Astrocyte (in vitro differentiated cells and primary cell): ENCODE measurements at regions not wholly inside any gene's neighbourhood (a gene's known extent, or its start where the extent isn't known, plus 50 kb on each side); places are given as distances from the start of the nearest gene placed in this dataset.

Source experiments
- DNase-seq: peaks from one replicate; pipeline ENCODE4 v3.0.0-alpha.2; 2010; ENCODE audit warnings: low read depth
- FAIRE-seq: peaks from 2 replicates; lab custom pipeline; 2011; peaks lifted over from hg19 to GRCh38; lab: Jason Lieb, UNC
- H2AFZ ChIP-seq: 2 replicates; pipeline ENCODE4 v1.6.0; 2012; ENCODE audit warnings: low read depth, low read length, inconsistent platforms
- H3K27ac ChIP-seq: 2 replicates; pipeline ENCODE4 v1.5.1; 2011; ENCODE audit warnings: low read depth, low read length, inconsistent platforms
- H3K27me3 ChIP-seq: 2 replicates; pipeline ENCODE4 v1.6.0; 2011; ENCODE audit warnings: low read length, inconsistent platforms; ENCODE audit not compliant: insufficient read depth
- H3K36me3 ChIP-seq: 2 replicates; pipeline ENCODE4 v1.5.1; 2011; ENCODE audit warnings: low read length, inconsistent platforms; ENCODE audit not compliant: insufficient read depth
- H3K4me1 ChIP-seq: 2 replicates; pipeline ENCODE4 v1.5.1; 2011; ENCODE audit warnings: low read length, inconsistent platforms; ENCODE audit not compliant: insufficient read depth
- H3K4me2 ChIP-seq: 2 replicates; pipeline ENCODE4 v1.6.0; 2012; ENCODE audit warnings: low read length, inconsistent platforms
- H3K4me3 ChIP-seq: 2 replicates; pipeline ENCODE4 v1.5.1; 2011; ENCODE audit warnings: low read depth, mild to moderate bottlenecking, low read length, inconsistent platforms; ENCODE audit not compliant: insufficient read depth
- H3K79me2 ChIP-seq: 2 replicates; pipeline ENCODE4 v1.6.0; 2012; ENCODE audit warnings: mild to moderate bottlenecking, low read length, inconsistent platforms; ENCODE audit not compliant: insufficient read depth
- H3K9ac ChIP-seq: 2 replicates; pipeline ENCODE4 v1.6.0; 2012; ENCODE audit warnings: mild to moderate bottlenecking, low read length, inconsistent platforms
- H3K9me3 ChIP-seq: 2 replicates; pipeline ENCODE4 v1.5.1; 2012; ENCODE audit warnings: low read depth, mild to moderate bottlenecking, low read length, inconsistent platforms; ENCODE audit not compliant: insufficient read depth
- H4K20me1 ChIP-seq: 2 replicates; pipeline ENCODE4 v1.6.0; 2012; ENCODE audit warnings: low read length, inconsistent platforms; ENCODE audit not compliant: insufficient read depth
- H3K27ac Mint-ChIP-seq: one replicate; pipeline ENCODE4 v1.8.0; 2021; ENCODE audit warnings: mild to moderate bottlenecking, mixed read lengths; ENCODE audit not compliant: unreplicated experiment
- H3K27me3 Mint-ChIP-seq: one replicate; pipeline ENCODE4 v1.8.0; 2021; ENCODE audit warnings: low read depth, mixed read lengths; ENCODE audit not compliant: unreplicated experiment
- H3K36me3 Mint-ChIP-seq: one replicate; pipeline ENCODE4 v1.8.0; 2021; ENCODE audit warnings: low read depth, mixed read lengths; ENCODE audit not compliant: unreplicated experiment
- H3K4me1 Mint-ChIP-seq: one replicate; pipeline ENCODE4 v1.8.0; 2021; ENCODE audit warnings: low read depth, mixed read lengths; ENCODE audit not compliant: unreplicated experiment
- H3K4me3 Mint-ChIP-seq: one replicate; pipeline ENCODE4 v1.8.0; 2021; ENCODE audit warnings: mild to moderate bottlenecking, moderate library complexity, mixed read lengths; ENCODE audit not compliant: unreplicated experiment
- H3K9me3 Mint-ChIP-seq: one replicate; pipeline ENCODE4 v1.8.0; 2021; ENCODE audit warnings: mild to moderate bottlenecking, mixed read lengths; ENCODE audit not compliant: unreplicated experiment
- CTCF ChIP-seq: IDR thresholded peaks from 2 replicates; pipeline ENCODE4 v1.5.1; 2011; ENCODE audit warnings: low read depth, mild to moderate bottlenecking, inconsistent platforms, low read length, moderate library complexity; ENCODE audit not compliant: insufficient read depth
- EZH2 ChIP-seq: IDR thresholded peaks from 2 replicates; pipeline ENCODE4 v1.6.1; 2012; ENCODE audit warnings: mild to moderate bottlenecking, low read length, inconsistent platforms; ENCODE audit not compliant: insufficient read depth

- H3K36me3 Mint-ChIP-seq, result no peaks in the 10 kb centered on the region
- H3K4me3 ChIP-seq, result no peak overlapping the region
Observed at GRCh38 chr6:78153976-78154375, 501.1 kb downstream of the MEI4 start.

GRCh38 chr6:78157606-78158005, 504.8 kb downstream of the MEI4 start:
- DNase-seq (no peak), FAIRE-seq (no peak)
- Histone ChIP-seq H3K9ac (no peak overlapping the region), H3K4me1 (no peaks in the 10 kb centered on the region), H3K79me2 (no peaks in the 10 kb centered on the region), H3K4me2 (no peak overlapping the region), H3K36me3 (no peaks in the 10 kb centered on the region), H3K4me3 (no peak overlapping the region), H2AFZ (no peak overlapping the region), H4K20me1 (no peaks in the 10 kb centered on the region), H3K9me3 (no peaks in the 10 kb centered on the region), H3K27ac (no peak overlapping the region), H3K27me3 (no peaks in the 10 kb centered on the region)
- H3K27me3 Mint-ChIP-seq, result no peaks in the 10 kb centered on the region
- TF ChIP-seq EZH2 (no peak), CTCF (no peak)
- peaks cover 2% of the 10 kb centered on the region for H3K4me1 Mint-ChIP-seq
- no peaks in the 10 kb centered on the region for H3K9me3 Mint-ChIP-seq
- H3K4me3 Mint-ChIP-seq, result no peak overlapping the region
- no peak overlapping the region for H3K27ac Mint-ChIP-seq
- no peaks in the 10 kb centered on the region for H3K36me3 Mint-ChIP-seq

More at GRCh38 chr6:78153976-78154375, 501.1 kb downstream of the MEI4 start:
- Mint-ChIP-seq H3K27ac (no peak overlapping the region), H3K4me1 (no peaks in the 10 kb centered on the region), H3K9me3 (no peaks in the 10 kb centered on the region), H3K27me3 (no peaks in the 10 kb centered on the region), H3K4me3 (no peak overlapping the region)
- Histone ChIP-seq H3K27ac (no peak overlapping the region), H3K4me1 (no peaks in the 10 kb centered on the region), H3K4me2 (no peak overlapping the region), H2AFZ (no peak overlapping the region), H3K79me2 (no peaks in the 10 kb centered on the region), H3K9me3 (no peaks in the 10 kb centered on the region), H3K27me3 (no peaks in the 10 kb centered on the region), H3K9ac (no peak overlapping the region), H3K36me3 (no peaks in the 10 kb centered on the region), H4K20me1 (no peaks in the 10 kb centered on the region)
- FAIRE-seq, result no peak
- TF ChIP-seq EZH2 (no peak), CTCF (no peak)
- DNase-seq, result no peak

GRCh38 chr6:78188891-78189290, 536.1 kb downstream of the MEI4 start:
- no peak overlapping the region for H2AFZ ChIP-seq
- H3K4me1 Mint-ChIP-seq, result no peaks in the 10 kb centered on the region
- H3K36me3 ChIP-seq, result no peaks in the 10 kb centered on the region
- no peak for DNase-seq
- H3K9ac ChIP-seq, result no peak overlapping the region
- no peaks in the 10 kb centered on the region for H3K9me3 Mint-ChIP-seq
- no peak overlapping the region for H3K4me3 ChIP-seq
- H3K4me3 Mint-ChIP-seq, result no peak overlapping the region
- FAIRE-seq, result no peak
- H3K27ac Mint-ChIP-seq, result no peak overlapping the region
- no peak overlapping the region for H3K27ac ChIP-seq
- no peaks in the 10 kb centered on the region for H3K79me2 ChIP-seq
- no peaks in the 10 kb centered on the region for H3K9me3 ChIP-seq
- no peak for TF ChIP-seq CTCF
- TF ChIP-seq EZH2, result no peak
- H3K4me2 ChIP-seq, result no peak overlapping the region
- H3K27me3 ChIP-seq, result no peaks in the 10 kb centered on the region
- no peaks in the 10 kb centered on the region for H4K20me1 ChIP-seq
- no peaks in the 10 kb centered on the region for H3K4me1 ChIP-seq
- H3K27me3 Mint-ChIP-seq, result peaks cover 2% of the 10 kb centered on the region
- no peaks in the 10 kb centered on the region for H3K36me3 Mint-ChIP-seq
